ENCODE measurements at regions not wholly inside any gene's neighbourhood (a gene's known extent, or its start where the extent isn't known, plus 50 kb on each side); places are given as distances from the start of the nearest gene placed in this dataset.
"Not testable (repeated sequence)": the region's sequence is repeated elsewhere in the genome, so short reads cannot be mapped to it uniquely, and the experiment has no call there.

DNA sequence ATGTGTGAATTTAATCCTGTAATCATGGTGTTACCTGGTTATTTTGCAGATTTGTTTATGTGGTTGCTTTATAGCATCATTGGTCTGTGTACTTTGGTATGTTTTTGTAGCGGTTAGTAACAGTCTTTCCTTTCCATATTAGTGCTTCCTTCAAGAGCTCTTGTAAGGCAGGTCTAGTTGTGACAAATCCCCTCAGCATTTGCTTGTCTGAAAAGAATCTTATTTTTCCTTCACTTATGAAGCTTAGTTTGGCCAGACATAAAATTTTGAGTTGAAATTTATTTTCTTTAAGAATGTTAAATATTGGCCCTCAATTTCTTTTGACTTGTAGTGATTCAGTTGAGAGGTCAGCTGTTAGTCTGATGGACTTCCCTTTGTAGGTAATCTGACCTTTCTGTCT is 1096.1 kb upstream of the SLIT2 start:
- Histone ChIP-seq H3K4me3 (ENCODE audit: low read length in 3 of 3) (no peak overlapping the region), H3K9me3 (ENCODE audit: control insufficient read depth in 2 of 3, insufficient read depth in 1 of 3, low read length in 3 of 3) (peaks cover 0 to 14% (median 0%) of the 10 kb centered on the region in 3 donors), H3K27me3 (ENCODE audit: control insufficient read depth, insufficient read depth, low read length) (no peaks in the 10 kb centered on the region), H3K9ac (ENCODE audit: low read length in 3 of 3) (no peak overlapping the region), H3K27ac (ENCODE audit: low read depth in 2 of 2, low read length in 2 of 2) (no peak overlapping the region), H3K36me3 (ENCODE audit: control insufficient read depth in 2 of 3, insufficient read depth in 3 of 3, low read length in 3 of 3) (no peaks in the 10 kb centered on the region), H3K4me1 (ENCODE audit: control insufficient read depth in 2 of 3, insufficient read depth in 2 of 3, low read depth in 1 of 3, low read length in 3 of 3) (no peaks in the 10 kb centered on the region)
- TF ChIP-seq, protein P1, sequence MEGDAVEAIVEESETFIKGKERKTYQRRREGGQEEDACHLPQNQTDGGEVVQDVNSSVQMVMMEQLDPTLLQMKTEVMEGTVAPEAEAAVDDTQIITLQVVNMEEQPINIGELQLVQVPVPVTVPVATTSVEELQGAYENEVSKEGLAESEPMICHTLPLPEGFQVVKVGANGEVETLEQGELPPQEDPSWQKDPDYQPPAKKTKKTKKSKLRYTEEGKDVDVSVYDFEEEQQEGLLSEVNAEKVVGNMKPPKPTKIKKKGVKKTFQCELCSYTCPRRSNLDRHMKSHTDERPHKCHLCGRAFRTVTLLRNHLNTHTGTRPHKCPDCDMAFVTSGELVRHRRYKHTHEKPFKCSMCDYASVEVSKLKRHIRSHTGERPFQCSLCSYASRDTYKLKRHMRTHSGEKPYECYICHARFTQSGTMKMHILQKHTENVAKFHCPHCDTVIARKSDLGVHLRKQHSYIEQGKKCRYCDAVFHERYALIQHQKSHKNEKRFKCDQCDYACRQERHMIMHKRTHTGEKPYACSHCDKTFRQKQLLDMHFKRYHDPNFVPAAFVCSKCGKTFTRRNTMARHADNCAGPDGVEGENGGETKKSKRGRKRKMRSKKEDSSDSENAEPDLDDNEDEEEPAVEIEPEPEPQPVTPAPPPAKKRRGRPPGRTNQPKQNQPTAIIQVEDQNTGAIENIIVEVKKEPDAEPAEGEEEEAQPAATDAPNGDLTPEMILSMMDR (IDR thresholded peaks at IDR 0.05; ENCODE audit: borderline replicate concordance, extremely low read depth, insufficient read depth) = no peak
- DNase-seq (no peak), FAIRE-seq (no peak)
- intact Hi-C loops (cut with DNase I) = no loop called here

DNA sequence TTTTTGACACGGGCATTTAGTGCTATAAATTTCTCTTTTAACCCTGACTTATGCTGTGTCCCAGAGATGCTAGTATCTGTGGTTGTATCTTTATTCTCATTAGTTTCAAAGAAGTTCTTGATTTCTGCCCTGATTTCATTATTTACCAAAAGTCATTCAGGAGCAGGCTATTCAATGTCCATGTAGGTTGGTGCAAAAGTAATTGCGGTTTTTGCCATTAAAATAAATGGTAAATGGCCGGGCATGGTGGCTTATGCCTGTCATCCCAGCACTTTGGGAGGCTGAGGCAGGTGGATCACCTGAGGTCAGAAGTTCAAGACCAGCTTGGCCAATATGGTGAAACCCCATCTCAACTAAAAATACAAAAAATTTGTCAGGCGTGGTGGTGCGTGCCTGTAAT is 1097.4 kb upstream of the SLIT2 start:
- DNase-seq; intact Hi-C loops (cut with DNase I); H3K27ac ChIP-seq (ENCODE audit: low read depth in 2 of 2, low read length in 2 of 2); H3K4me3 ChIP-seq (ENCODE audit: low read length in 3 of 3); H3K27me3 ChIP-seq (ENCODE audit: control insufficient read depth, insufficient read depth, low read length); H3K9ac ChIP-seq (ENCODE audit: low read length in 3 of 3); H3K36me3 ChIP-seq (ENCODE audit: control insufficient read depth in 2 of 3, insufficient read depth in 3 of 3, low read length in 3 of 3); H3K4me1 ChIP-seq (ENCODE audit: control insufficient read depth in 2 of 3, insufficient read depth in 2 of 3, low read depth in 1 of 3, low read length in 3 of 3); FAIRE-seq: not testable (repeated sequence)
- peaks cover 0 to 14% (median 0%) of the 10 kb centered on the region in 3 donors for H3K9me3 ChIP-seq (ENCODE audit: control insufficient read depth in 2 of 3, insufficient read depth in 1 of 3, low read length in 3 of 3)

DNA sequence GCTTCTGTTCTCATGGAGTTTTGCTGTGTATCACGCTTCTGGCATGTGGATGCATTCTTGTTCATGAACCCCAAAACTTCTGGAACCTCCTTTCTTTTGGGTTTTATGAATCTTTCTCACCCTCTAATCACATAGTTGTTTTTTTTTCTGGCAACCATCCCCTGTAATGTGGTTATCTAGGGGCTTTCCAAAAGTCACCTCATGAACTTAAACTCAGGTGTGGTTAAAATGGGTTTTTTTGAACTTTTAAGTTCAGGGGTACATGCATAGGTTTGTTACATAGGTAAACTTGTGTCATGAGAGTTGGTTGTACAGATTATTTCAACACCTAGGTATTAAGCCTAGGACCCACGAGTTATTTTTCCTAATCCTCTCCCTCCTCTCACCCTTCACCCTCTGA is 1099.4 kb upstream of the SLIT2 start:
- DNase-seq (no peak), FAIRE-seq (no peak)
- Histone ChIP-seq H3K9me3 (ENCODE audit: control insufficient read depth in 2 of 3, insufficient read depth in 1 of 3, low read length in 3 of 3) (peaks cover 0 to 14% (median 0%) of the 10 kb centered on the region in 3 donors), H3K9ac (ENCODE audit: low read length in 3 of 3) (no peak overlapping the region), H3K4me1 (ENCODE audit: control insufficient read depth in 2 of 3, insufficient read depth in 2 of 3, low read depth in 1 of 3, low read length in 3 of 3) (no peaks in the 10 kb centered on the region), H3K27me3 (ENCODE audit: control insufficient read depth, insufficient read depth, low read length) (no peaks in the 10 kb centered on the region), H3K27ac (ENCODE audit: low read depth in 2 of 2, low read length in 2 of 2) (no peak overlapping the region), H3K36me3 (ENCODE audit: control insufficient read depth in 2 of 3, insufficient read depth in 3 of 3, low read length in 3 of 3) (no peaks in the 10 kb centered on the region), H3K4me3 (ENCODE audit: low read length in 3 of 3) (no peak overlapping the region)
- TF ChIP-seq, protein P1 (IDR thresholded peaks at IDR 0.05; ENCODE audit: borderline replicate concordance, extremely low read depth, insufficient read depth) = no peak
- intact Hi-C loops (cut with DNase I) = no loop called here

DNA sequence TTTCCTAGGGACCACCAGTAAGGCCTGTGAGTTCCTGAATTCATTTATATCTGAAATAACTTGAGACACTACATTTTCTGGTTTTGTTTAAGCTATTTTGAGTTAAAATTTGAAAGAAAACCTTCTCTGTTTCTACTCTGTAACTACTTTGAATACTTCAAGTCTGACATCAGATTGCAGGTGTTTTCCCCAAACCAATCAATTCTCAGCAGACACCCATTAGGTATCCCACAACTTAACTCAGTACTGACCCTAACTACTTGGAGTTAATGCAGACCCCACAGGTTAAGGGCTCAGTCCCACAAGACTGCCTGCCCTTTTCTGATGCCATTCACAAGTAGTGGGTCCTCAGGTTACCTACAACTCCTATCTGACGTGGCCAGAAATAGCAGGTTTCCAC is 1100.0 kb upstream of the SLIT2 start:
- no peak for FAIRE-seq
- Histone ChIP-seq H3K27ac (ENCODE audit: low read depth in 2 of 2, low read length in 2 of 2) (no peak overlapping the region), H3K4me1 (ENCODE audit: control insufficient read depth in 2 of 3, insufficient read depth in 2 of 3, low read depth in 1 of 3, low read length in 3 of 3) (no peaks in the 10 kb centered on the region), H3K9me3 (ENCODE audit: control insufficient read depth in 2 of 3, insufficient read depth in 1 of 3, low read length in 3 of 3) (peaks cover 0 to 11% (median 0%) of the 10 kb centered on the region in 3 donors), H3K9ac (ENCODE audit: low read length in 3 of 3) (no peak overlapping the region), H3K36me3 (ENCODE audit: control insufficient read depth in 2 of 3, insufficient read depth in 3 of 3, low read length in 3 of 3) (no peaks in the 10 kb centered on the region), H3K27me3 (ENCODE audit: control insufficient read depth, insufficient read depth, low read length) (no peaks in the 10 kb centered on the region), H3K4me3 (ENCODE audit: low read length in 3 of 3) (no peak overlapping the region)
- TF ChIP-seq, protein P1 (IDR thresholded peaks at IDR 0.05; ENCODE audit: borderline replicate concordance, extremely low read depth, insufficient read depth) = no peak
- DNase-seq = no peak
- intact Hi-C loops (cut with DNase I) = no loop called here

Measured in kidney (tissue), 13 donors.